Mesenchymal stem cell (in vitro differentiated cells and primary cell): ENCODE measurements at regions not wholly inside any gene's neighbourhood (a gene's known extent, or its start where the extent isn't known, plus 50 kb on each side); places are given as distances from the start of the nearest gene placed in this dataset.

ENCODE experiments used
- DNase-seq: peaks from one replicate; pipeline ENCODE4 v3.0.0-alpha.2; 2013
- H2AFZ ChIP-seq: one replicate; pipeline ENCODE4 v1.6.1; 2013; ENCODE audit warnings: low read depth, mild to moderate bottlenecking, control low read depth, inconsistent platforms, low read length, moderate library complexity
- H2AK5ac ChIP-seq: 2 replicates; pipeline ENCODE4 v1.6.1; 2013; ENCODE audit warnings: low read length, moderate library complexity, mild to moderate bottlenecking, inconsistent platforms; ENCODE audit not compliant: severe bottlenecking
- H2BK120ac ChIP-seq: one replicate; pipeline ENCODE4 v1.6.1; 2013; ENCODE audit warnings: low read depth, mild to moderate bottlenecking, inconsistent platforms, low read length, moderate library complexity
- H2BK12ac ChIP-seq, 2 experiments: one replicate each; pipeline ENCODE4 v1.6.1; 2013; ENCODE audit warnings: inconsistent platforms in 2 of 2, low read length in 2 of 2, mild to moderate bottlenecking in 2 of 2, moderate library complexity in 2 of 2, control low read depth in 1 of 2
- H2BK15ac ChIP-seq: one replicate; pipeline ENCODE4 v1.6.1; 2013; ENCODE audit warnings: mild to moderate bottlenecking, low read depth, inconsistent platforms; ENCODE audit not compliant: poor library complexity, severe bottlenecking
- H2BK5ac ChIP-seq: 2 replicates; pipeline ENCODE4 v1.6.1; 2013; ENCODE audit warnings: low read depth, mild to moderate bottlenecking, low read length, control low read depth, inconsistent platforms; ENCODE audit not compliant: poor library complexity, severe bottlenecking
- H3K14ac ChIP-seq, 2 experiments: one replicate each; pipeline ENCODE4 v1.6.1; 2013; ENCODE audit warnings: inconsistent platforms in 2 of 2, low read length in 2 of 2, control low read depth in 1 of 2, mild to moderate bottlenecking in 1 of 2, moderate library complexity in 1 of 2
- H3K18ac ChIP-seq, 2 experiments: one replicate each; pipeline ENCODE4 v1.6.1; 2013; ENCODE audit warnings: inconsistent platforms in 2 of 2, low read length in 2 of 2, control low read depth in 1 of 2, low read depth in 1 of 2, mild to moderate bottlenecking in 1 of 2
- H3K23ac ChIP-seq, 2 experiments: one replicate each; pipeline ENCODE4 v1.6.1; 2013; ENCODE audit warnings: inconsistent platforms in 2 of 2, low read length in 2 of 2, mild to moderate bottlenecking in 2 of 2, moderate library complexity in 2 of 2, control low read depth in 1 of 2
- H3K27ac ChIP-seq: 2 replicates; pipeline ENCODE4 v1.5.1; 2013; ENCODE audit warnings: mild to moderate bottlenecking, moderate library complexity, low read length, control low read depth, inconsistent platforms; ENCODE audit not compliant: poor library complexity, severe bottlenecking
- H3K27me3 ChIP-seq, 2 experiments: 2 replicates each; pipeline versions ENCODE4 v1.6.1 to v1.7.0; 2013; ENCODE audit warnings: low read length in 2 of 2, mild to moderate bottlenecking in 2 of 2, moderate library complexity in 2 of 2, control low read depth in 1 of 2, inconsistent platforms in 1 of 2; ENCODE audit not compliant: control insufficient read depth in 1 of 2, insufficient read depth in 1 of 2
- H3K36me3 ChIP-seq, 2 experiments: 2 replicates each; pipeline versions ENCODE4 v1.6.1 to v1.7.0; 2013; ENCODE audit warnings: low read length in 2 of 2, control low read depth in 1 of 2, inconsistent platforms in 1 of 2, low read depth in 1 of 2, mild to moderate bottlenecking in 1 of 2; ENCODE audit not compliant: insufficient read depth in 2 of 2, control insufficient read depth in 1 of 2
- H3K4ac ChIP-seq, 2 experiments: one replicate each; pipeline ENCODE4 v1.6.1; 2013; ENCODE audit warnings: inconsistent platforms in 2 of 2, low read length in 2 of 2, mild to moderate bottlenecking in 2 of 2, moderate library complexity in 2 of 2, control low read depth in 1 of 2, low read depth in 1 of 2
- H3K4me1 ChIP-seq: 2 replicates; pipeline ENCODE4 v1.6.1; 2013; ENCODE audit warnings: low read depth, low read length, control low read depth; ENCODE audit not compliant: control insufficient read depth, insufficient read depth
- H3K4me2 ChIP-seq: 2 replicates; pipeline ENCODE4 v1.6.1; 2013; ENCODE audit warnings: low read length, mild to moderate bottlenecking, inconsistent platforms; ENCODE audit not compliant: poor library complexity, severe bottlenecking
- H3K4me3 ChIP-seq, 2 experiments: 2 replicates each; pipeline versions ENCODE4 v1.5.1 to v1.7.0; 2013; ENCODE audit warnings: low read length in 2 of 2, mild to moderate bottlenecking in 2 of 2, control low read depth in 1 of 2, low read depth in 1 of 2; ENCODE audit not compliant: insufficient read depth in 1 of 2
- H3K79me1 ChIP-seq: replicated peaks from 2 replicates; pipeline ENCODE4 v1.6.1; 2013; ENCODE audit warnings: mild to moderate bottlenecking, control low read depth, low read length, inconsistent platforms; ENCODE audit not compliant: poor library complexity, severe bottlenecking
- H3K9ac ChIP-seq: 2 replicates; pipeline ENCODE4 v1.7.0; 2013; ENCODE audit warnings: mild to moderate bottlenecking, low read length, moderate library complexity
- H3K9me3 ChIP-seq: 2 replicates; pipeline ENCODE4 v1.7.0; 2013; ENCODE audit warnings: mild to moderate bottlenecking, low read length; ENCODE audit not compliant: control insufficient read depth
- H4K8ac ChIP-seq: one replicate; pipeline ENCODE4 v1.6.1; 2013; ENCODE audit warnings: inconsistent platforms, mild to moderate bottlenecking, low read length, moderate library complexity
- H4K91ac ChIP-seq: one replicate; pipeline ENCODE4 v1.6.1; 2013; ENCODE audit warnings: mild to moderate bottlenecking, low read length, inconsistent platforms
- WGBS: methylation state at CpG from one replicate; pipeline ENCODE4 v1.1.7; 2013; ENCODE audit warnings: mixed read lengths; 5-methylcytosine and 5-hydroxymethylcytosine counted together

GRCh38 chr6:19524366-19525186 lies 312.6 kb upstream of the ID4 start:
- H3K36me3 ChIP-seq, result no peaks in the 10 kb centered on the region
- no peak overlapping the region for H3K27ac ChIP-seq
- DNase-seq, result no peak
- no peak overlapping the region for H2AK5ac ChIP-seq
- H3K79me1 ChIP-seq, result no peaks in the 10 kb centered on the region
- no peaks in the 10 kb centered on the region for H3K4me1 ChIP-seq
- no peak overlapping the region for H3K9ac ChIP-seq
- 85% methylated on average over 2 of the region's 2 CpGs for WGBS
- no peak overlapping the region for H3K4ac ChIP-seq
- no peak overlapping the region for H3K4me3 ChIP-seq
- no peak overlapping the region for H3K23ac ChIP-seq
- H2BK15ac ChIP-seq, result no peak overlapping the region
- no peak overlapping the region for H4K91ac ChIP-seq
- no peak overlapping the region for H2BK5ac ChIP-seq
- no peak overlapping the region for H3K14ac ChIP-seq
- no peak overlapping the region for H3K4me2 ChIP-seq
- H3K18ac ChIP-seq, result no peak overlapping the region
- no peak overlapping the region for H2BK12ac ChIP-seq
- H2AFZ ChIP-seq, result no peak overlapping the region
- no peaks in the 10 kb centered on the region for H3K27me3 ChIP-seq
- no peak overlapping the region for H2BK120ac ChIP-seq
- no peak overlapping the region for H4K8ac ChIP-seq
- no peaks in the 10 kb centered on the region for H3K9me3 ChIP-seq

- Histone ChIP-seq H3K4me3 (no peak overlapping the region), H3K4me1 (no peaks in the 10 kb centered on the region), H4K8ac (no peak overlapping the region), H3K27me3 (no peaks in the 10 kb centered on the region), H3K36me3 (no peaks in the 10 kb centered on the region), H3K4me2 (no peak overlapping the region), H2BK12ac (no peak overlapping the region), H3K9ac (no peak overlapping the region), H3K79me1 (no peaks in the 10 kb centered on the region), H3K18ac (no peak overlapping the region), H4K91ac (no peak overlapping the region), H2AK5ac (no peak overlapping the region), H2BK120ac (no peak overlapping the region), H2BK5ac (no peak overlapping the region), H3K23ac (no peak overlapping the region), H3K9me3 (no peaks in the 10 kb centered on the region), H3K14ac (no peak overlapping the region), H2AFZ (no peak overlapping the region), H2BK15ac (no peak overlapping the region), H3K27ac (no peak overlapping the region), H3K4ac (no peak overlapping the region)
- 77% methylated on average over 3 of the region's 3 CpGs for WGBS
- DNase-seq, result no peak
These were observed 311.5 kb upstream of the ID4 start for GRCh38 chr6:19525673-19526072.

- Histone ChIP-seq H3K9me3 (peaks cover 11% of the 10 kb centered on the region), H2AFZ (no peak overlapping the region), H2BK15ac (no peak overlapping the region), H2BK5ac (no peak overlapping the region), H3K18ac (no peak overlapping the region), H3K14ac (no peak overlapping the region), H3K27ac (no peak overlapping the region), H3K27me3 (no peaks in the 10 kb centered on the region), H3K9ac (no peak overlapping the region), H3K4me1 (no peaks in the 10 kb centered on the region), H3K23ac (no peak overlapping the region), H2BK12ac (no peak overlapping the region), H4K91ac (no peak overlapping the region), H3K4ac (no peak overlapping the region), H2BK120ac (no peak overlapping the region), H3K36me3 (no peaks in the 10 kb centered on the region), H3K4me2 (no peak overlapping the region), H2AK5ac (no peak overlapping the region), H3K79me1 (no peaks in the 10 kb centered on the region), H3K4me3 (no peak overlapping the region), H4K8ac (no peak overlapping the region)
- no CpG with 5 or more reads among the region's 1 CpG for WGBS
- no peak for DNase-seq
These were observed 307.0 kb upstream of the ID4 start for GRCh38 chr6:19530188-19530587.

- Histone ChIP-seq H3K27me3 (no peaks in the 10 kb centered on the region), H3K9me3 (peaks cover 11% of the 10 kb centered on the region), H2AK5ac (no peak overlapping the region), H3K4me3 (no peak overlapping the region), H3K79me1 (no peaks in the 10 kb centered on the region), H2BK15ac (no peak overlapping the region), H3K9ac (no peak overlapping the region), H2BK5ac (no peak overlapping the region), H4K8ac (no peak overlapping the region), H3K4me2 (no peak overlapping the region), H3K23ac (no peak overlapping the region), H2AFZ (no peak overlapping the region), H3K36me3 (no peaks in the 10 kb centered on the region), H3K4ac (no peak overlapping the region), H4K91ac (no peak overlapping the region), H3K4me1 (no peaks in the 10 kb centered on the region), H3K14ac (no peak overlapping the region), H2BK120ac (no peak overlapping the region), H3K27ac (no peak overlapping the region), H3K18ac (no peak overlapping the region), H2BK12ac (no peak overlapping the region)
- no peak for DNase-seq
- WGBS, result no CpG with 5 or more reads among the region's 2 CpGs
These were observed 301.8 kb upstream of the ID4 start for GRCh38 chr6:19535351-19535750.
